Neural progenitor cell (in vitro differentiated cells): ENCODE measurements at regions not wholly inside any gene's neighbourhood (a gene's known extent, or its start where the extent isn't known, plus 50 kb on each side); places are given as distances from the start of the nearest gene placed in this dataset.

ENCODE experiments used
- CTCF ChIP-seq: fragments of 200-600 bp; sonication (generic); IDR thresholded peaks from 2 replicates; pipeline ENCODE4 v1.5.1; 2017; ENCODE audit warnings: antibody characterized with exemption, mild to moderate bottlenecking
- EZH2phosphoT487 ChIP-seq: fragments of 200-600 bp; sonication (generic); IDR thresholded peaks from 2 replicates; pipeline ENCODE4 v1.6.1; 2017; ENCODE audit warnings: antibody characterized with exemption

- TF ChIP-seq CTCF (no peak), EZH2phosphoT487 (no peak)
These were observed 248.9 kb upstream of the ADGRL4 start for GRCh38 chr1:79255421-79255820.
